H9 (cell line): ENCODE measurements at regions not wholly inside any gene's neighbourhood (a gene's known extent, or its start where the extent isn't known, plus 50 kb on each side); places are given as distances from the start of the nearest gene placed in this dataset.

Source experiments
- DNase-seq: peaks from one replicate; pipeline ENCODE4 v3.0.0-alpha.2; 2017
- H2AFZ ChIP-seq: one replicate; pipeline ENCODE4 v1.6.1; 2013; ENCODE audit warnings: mild to moderate bottlenecking, low read length, control low read depth, moderate library complexity
- H2AK5ac ChIP-seq: 2 replicates; pipeline ENCODE4 v1.6.1; 2013; ENCODE audit warnings: low read length, control low read depth, mixed read lengths; ENCODE audit not compliant: insufficient read length
- H2BK120ac ChIP-seq: one replicate; pipeline ENCODE4 v1.6.1; 2013; ENCODE audit warnings: low read depth, mild to moderate bottlenecking, low read length, control low read depth, inconsistent platforms; ENCODE audit not compliant: poor library complexity, severe bottlenecking
- H2BK12ac ChIP-seq: 2 replicates; pipeline ENCODE4 v1.6.1; 2013; ENCODE audit warnings: low read length, control low read depth, mixed read lengths, low read depth; ENCODE audit not compliant: insufficient read length
- H2BK15ac ChIP-seq: 2 replicates; pipeline ENCODE4 v1.6.1; 2013; ENCODE audit warnings: low read depth, low read length, control low read depth
- H2BK20ac ChIP-seq: one replicate; pipeline ENCODE4 v1.6.1; 2013; ENCODE audit warnings: low read depth, mild to moderate bottlenecking, low read length, control low read depth, inconsistent platforms; ENCODE audit not compliant: poor library complexity, severe bottlenecking
- H2BK5ac ChIP-seq: 2 replicates; pipeline ENCODE4 v1.6.1; 2013; ENCODE audit warnings: low read length, control low read depth, mixed read lengths; ENCODE audit not compliant: insufficient read length
- H3K14ac ChIP-seq: 2 replicates; pipeline ENCODE4 v1.6.1; 2013; ENCODE audit warnings: low read length, control low read depth; ENCODE audit not compliant: insufficient read depth
- H3K18ac ChIP-seq: 2 replicates; pipeline ENCODE4 v1.6.1; 2013; ENCODE audit warnings: low read depth, mild to moderate bottlenecking, mixed read lengths, low read length, control low read depth; ENCODE audit not compliant: insufficient read length
- H3K23ac ChIP-seq: 2 replicates; pipeline ENCODE4 v1.6.1; 2013; ENCODE audit warnings: low read length, control low read depth, mixed read lengths, low read depth; ENCODE audit not compliant: insufficient read length
- H3K23me2 ChIP-seq: 2 replicates; pipeline ENCODE4 v1.6.1; 2013; ENCODE audit warnings: low read depth, mild to moderate bottlenecking, mixed read lengths, low read length, control low read depth; ENCODE audit not compliant: insufficient read length, poor library complexity, severe bottlenecking
- H3K27ac ChIP-seq: 2 replicates; pipeline ENCODE4 v1.5.1; 2013; ENCODE audit warnings: low read length, control low read depth, mixed read lengths, low read depth; ENCODE audit not compliant: insufficient read length
- H3K27me3 ChIP-seq: 2 replicates; pipeline ENCODE4 v1.6.1; 2013; ENCODE audit warnings: low read length, control low read depth, inconsistent platforms; ENCODE audit not compliant: insufficient read depth
- H3K4ac ChIP-seq: 2 replicates; pipeline ENCODE4 v1.6.1; 2013; ENCODE audit warnings: low read depth, mild to moderate bottlenecking, control low read depth, inconsistent platforms, low read length, moderate library complexity
- H3K4me1 ChIP-seq: 2 replicates; pipeline ENCODE4 v1.6.1; 2013; ENCODE audit warnings: low read length, control low read depth, inconsistent platforms; ENCODE audit not compliant: insufficient read depth
- H3K4me2 ChIP-seq: 2 replicates; pipeline ENCODE4 v1.6.1; 2013; ENCODE audit warnings: low read length, control low read depth, mixed read lengths; ENCODE audit not compliant: insufficient read length, insufficient read depth
- H3K56ac ChIP-seq: 2 replicates; pipeline ENCODE4 v1.6.1; 2013; ENCODE audit warnings: low read depth, mild to moderate bottlenecking, mixed read lengths, low read length, control low read depth; ENCODE audit not compliant: insufficient read length
- H3K79me1 ChIP-seq: 2 replicates; pipeline ENCODE4 v1.6.1; 2013; ENCODE audit warnings: low read depth, mild to moderate bottlenecking, moderate library complexity, low read length, control low read depth, inconsistent platforms; ENCODE audit not compliant: insufficient read depth, poor library complexity, severe bottlenecking
- H3K79me2 ChIP-seq: 2 replicates; pipeline ENCODE4 v1.6.1; 2013; ENCODE audit warnings: low read length, control low read depth, inconsistent platforms; ENCODE audit not compliant: insufficient read depth
- H3K9ac ChIP-seq: 2 replicates; pipeline ENCODE4 v1.6.1; 2013; ENCODE audit warnings: low read length, control low read depth, mixed read lengths; ENCODE audit not compliant: insufficient read length; ENCODE audit errors: extremely low read depth
- H3K9me3 ChIP-seq: one replicate; pipeline ENCODE4 v1.6.1; 2013; ENCODE audit warnings: low read depth, low read length, inconsistent platforms; ENCODE audit not compliant: control insufficient read depth
- H3T11ph ChIP-seq: one replicate; pipeline ENCODE4 v1.6.1; 2013; ENCODE audit warnings: mild to moderate bottlenecking, low read length, control low read depth, inconsistent platforms
- H4K20me1 ChIP-seq: one replicate; pipeline ENCODE4 v1.6.1; 2013; ENCODE audit not compliant: control insufficient read depth, insufficient read length, insufficient read depth
- H4K5ac ChIP-seq: 2 replicates; pipeline ENCODE4 v1.6.1; 2013; ENCODE audit warnings: low read depth, mild to moderate bottlenecking, mixed read lengths, low read length, control low read depth; ENCODE audit not compliant: insufficient read length
- H4K8ac ChIP-seq: replicated peaks from 2 replicates; pipeline ENCODE4 v1.6.1; 2013; ENCODE audit warnings: low read length, control low read depth, mixed read lengths, low read depth; ENCODE audit not compliant: insufficient read length
- H4K91ac ChIP-seq: 2 replicates; pipeline ENCODE4 v1.6.1; 2013; ENCODE audit warnings: low read depth, mild to moderate bottlenecking, moderate library complexity, mixed read lengths, low read length, control low read depth; ENCODE audit not compliant: insufficient read length
- H3K27ac Mint-ChIP-seq, 3 experiments: 2 replicates in 2 of 3; 3 replicates in 1 of 3; pipeline ENCODE4 v1.8.0; 2020 to 2021; ENCODE audit warnings: mixed read lengths in 3 of 3, mild to moderate bottlenecking in 1 of 3, moderate library complexity in 1 of 3
- H3K27me3 Mint-ChIP-seq: 2 replicates; pipeline ENCODE4 v1.8.0; 2021; ENCODE audit warnings: low read depth, mild to moderate bottlenecking, moderate library complexity, mixed read lengths
- H3K36me3 Mint-ChIP-seq, 3 experiments: 2 replicates in 2 of 3; 3 replicates in 1 of 3; pipeline ENCODE4 v1.8.0; 2020 to 2021; ENCODE audit warnings: low read depth in 3 of 3, mixed read lengths in 3 of 3; ENCODE audit not compliant: insufficient read depth in 1 of 3
- H3K4me1 Mint-ChIP-seq, 2 experiments: 2 replicates each; pipeline ENCODE4 v1.8.0; 2020; ENCODE audit warnings: mixed read lengths in 2 of 2
- H3K4me3 Mint-ChIP-seq, 2 experiments: 2 replicates in 1 of 2; 3 replicates in 1 of 2; pipeline ENCODE4 v1.8.0; 2020 to 2021; ENCODE audit warnings: mild to moderate bottlenecking in 2 of 2, mixed read lengths in 2 of 2, moderate library complexity in 1 of 2
- H3K9me3 Mint-ChIP-seq, 2 experiments: 2 replicates in 1 of 2; 3 replicates in 1 of 2; pipeline ENCODE4 v1.8.0; 2020; ENCODE audit warnings: mild to moderate bottlenecking in 2 of 2, mixed read lengths in 2 of 2, moderate library complexity in 1 of 2
- WGBS: extraction: QIAGEN DNeasy Blood & Tissue Kit; methylation state at CpG from one replicate; pipeline ENCODE4 v1.1.7; 2013; ENCODE audit warnings: missing lambda C conversion rate, low lambda C conversion rate, mixed read lengths; ENCODE audit not compliant: insufficient read length; ENCODE audit errors: extremely low coverage; 5-methylcytosine and 5-hydroxymethylcytosine counted together
- TF ChIP-seq, protein P1 (sequence below): fragments of 200-600 bp; sonication (generic); conservative IDR thresholded peaks from 3 replicates; pipeline ENCODE4 v1.8.0; 2021; ENCODE audit warnings: antibody characterized with exemption, mild to moderate bottlenecking

DNA sequence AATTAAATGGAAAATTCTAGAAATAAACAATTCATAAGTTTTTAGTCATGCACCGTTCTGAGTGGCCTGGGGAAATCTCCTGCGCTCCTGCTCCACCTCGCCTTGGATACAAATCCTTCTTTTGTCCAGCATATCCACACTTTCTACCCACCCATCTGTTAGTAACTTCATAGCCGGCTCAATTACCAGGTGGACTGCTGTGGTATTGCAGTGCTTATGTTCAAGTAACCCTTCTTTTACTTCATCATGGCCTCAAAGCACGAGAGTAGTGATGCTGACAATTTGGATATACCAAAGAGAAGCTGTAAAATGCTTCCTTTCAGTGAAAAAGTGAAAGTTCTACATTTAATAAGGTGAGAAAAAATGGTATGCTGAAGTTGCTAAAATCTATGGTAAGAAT is 142.3 kb upstream of the CHL1 start:
- Histone ChIP-seq H4K8ac (no peak overlapping the region), H3K4me2 (no peak overlapping the region)
- H3K9me3 Mint-ChIP-seq = peaks cover 0 to 4% of the 10 kb centered on the region in 2 experiments; a peak in 1 of 5 replicates

More for the DNA sequence above, 142.3 kb upstream of the CHL1 start:
- Histone ChIP-seq H3K56ac (no peak overlapping the region), H3K4me1 (no peaks in the 10 kb centered on the region), H3K4ac (no peak overlapping the region), H3K9me3 (no peaks in the 10 kb centered on the region), H3K27ac (no peak overlapping the region), H4K5ac (no peak overlapping the region), H2AK5ac (no peak overlapping the region), H2AFZ (no peak overlapping the region), H3K27me3 (no peaks in the 10 kb centered on the region), H2BK5ac (no peak overlapping the region), H3K79me2 (no peaks in the 10 kb centered on the region), H3K79me1 (no peaks in the 10 kb centered on the region), H2BK120ac (no peak overlapping the region), H2BK12ac (no peak overlapping the region), H4K91ac (no peak overlapping the region), H2BK20ac (no peak overlapping the region), H3K14ac (no peak overlapping the region), H2BK15ac (no peak overlapping the region), H4K20me1 (no peaks in the 10 kb centered on the region), H3T11ph (no peak overlapping the region), H3K9ac (no peak overlapping the region), H3K23ac (no peak overlapping the region), H3K23me2 (no peaks in the 10 kb centered on the region), H3K18ac (no peak overlapping the region)
- WGBS = no CpG with 5 or more reads among the region's 5 CpGs
- no peaks in the 10 kb centered on the region for H3K27me3 Mint-ChIP-seq
- H3K4me3 Mint-ChIP-seq = no peak overlapping the region
- TF ChIP-seq, protein P1, sequence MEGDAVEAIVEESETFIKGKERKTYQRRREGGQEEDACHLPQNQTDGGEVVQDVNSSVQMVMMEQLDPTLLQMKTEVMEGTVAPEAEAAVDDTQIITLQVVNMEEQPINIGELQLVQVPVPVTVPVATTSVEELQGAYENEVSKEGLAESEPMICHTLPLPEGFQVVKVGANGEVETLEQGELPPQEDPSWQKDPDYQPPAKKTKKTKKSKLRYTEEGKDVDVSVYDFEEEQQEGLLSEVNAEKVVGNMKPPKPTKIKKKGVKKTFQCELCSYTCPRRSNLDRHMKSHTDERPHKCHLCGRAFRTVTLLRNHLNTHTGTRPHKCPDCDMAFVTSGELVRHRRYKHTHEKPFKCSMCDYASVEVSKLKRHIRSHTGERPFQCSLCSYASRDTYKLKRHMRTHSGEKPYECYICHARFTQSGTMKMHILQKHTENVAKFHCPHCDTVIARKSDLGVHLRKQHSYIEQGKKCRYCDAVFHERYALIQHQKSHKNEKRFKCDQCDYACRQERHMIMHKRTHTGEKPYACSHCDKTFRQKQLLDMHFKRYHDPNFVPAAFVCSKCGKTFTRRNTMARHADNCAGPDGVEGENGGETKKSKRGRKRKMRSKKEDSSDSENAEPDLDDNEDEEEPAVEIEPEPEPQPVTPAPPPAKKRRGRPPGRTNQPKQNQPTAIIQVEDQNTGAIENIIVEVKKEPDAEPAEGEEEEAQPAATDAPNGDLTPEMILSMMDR = 0 out of 3 replicates have a peak, but pooled peaks have one; percentile 14
- H3K4me1 Mint-ChIP-seq = no peaks in the 10 kb centered on the region
- no peak overlapping the region for H3K27ac Mint-ChIP-seq
- DNase-seq = no peak
- peaks cover 0 to 4% (median 0%) of the 10 kb centered on the region in 3 experiments; a peak in 1 of 7 replicates for H3K36me3 Mint-ChIP-seq
